Skeletal muscle tissue (tissue), 3 donors: ENCODE measurements at regions not wholly inside any gene's neighbourhood (a gene's known extent, or its start where the extent isn't known, plus 50 kb on each side); places are given as distances from the start of the nearest gene placed in this dataset.
A peak's percentile ranks its signal among the peaks of the same experiment; 100 is the strongest.

Source experiments
- H3K27ac ChIP-seq: one replicate; pipeline ENCODE4 v1.7.0; 2013; ENCODE audit warnings: mild to moderate bottlenecking, low read depth, low read length, inconsistent platforms
- H3K27me3 ChIP-seq, 3 donors: one replicate each; pipeline ENCODE4 v1.7.0; 2013; ENCODE audit warnings: low read length in 3 of 3; ENCODE audit not compliant: control insufficient read depth in 3 of 3, insufficient read depth in 3 of 3
- H3K36me3 ChIP-seq, 3 donors: one replicate each; pipeline ENCODE4 v1.7.0; 2013; ENCODE audit warnings: low read length in 3 of 3; ENCODE audit not compliant: control insufficient read depth in 3 of 3, insufficient read depth in 3 of 3
- H3K4me1 ChIP-seq, 3 donors: one replicate each; pipeline ENCODE4 v1.7.0; 2013; ENCODE audit warnings: low read length in 3 of 3, mild to moderate bottlenecking in 3 of 3; ENCODE audit not compliant: control insufficient read depth in 3 of 3, insufficient read depth in 3 of 3
- H3K4me3 ChIP-seq, 3 donors: one replicate each; pipeline ENCODE4 v1.7.0; 2013; ENCODE audit warnings: low read length in 3 of 3
- H3K9ac ChIP-seq, 3 donors: one replicate each; pipeline ENCODE4 v1.7.0; 2013; ENCODE audit warnings: low read length in 3 of 3, mild to moderate bottlenecking in 3 of 3, moderate library complexity in 2 of 3, low read depth in 1 of 3
- H3K9me3 ChIP-seq, 3 donors: one replicate each; pipeline ENCODE4 v1.7.0; 2013; ENCODE audit warnings: low read length in 3 of 3; ENCODE audit not compliant: control insufficient read depth in 3 of 3
- donor health status: Osteomylitis.

DNA sequence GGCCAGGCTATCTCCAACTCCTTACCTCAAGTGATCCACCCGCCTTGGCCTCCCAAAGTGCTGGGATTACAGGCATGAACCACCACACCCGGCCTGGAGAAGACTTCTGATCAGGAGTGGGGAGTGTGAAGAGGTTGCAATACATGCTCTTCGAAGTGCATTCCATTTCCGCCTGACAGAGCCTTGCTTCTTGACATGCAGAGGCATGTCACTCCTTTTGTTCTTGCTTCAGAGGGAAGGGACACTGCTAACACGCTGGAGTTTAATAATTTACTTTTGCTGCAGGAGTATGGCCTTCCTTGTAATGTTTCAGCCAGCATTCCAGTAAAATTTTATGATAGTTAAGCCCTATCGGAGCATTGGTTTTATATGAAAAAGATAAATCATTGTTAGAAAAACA, 74.9 kb downstream of the SLC25A47 start:
- Histone ChIP-seq H3K4me3 (no peak overlapping the region), H3K27me3 (no peaks in the 10 kb centered on the region), H3K9me3 (no peaks in the 10 kb centered on the region), H3K9ac (no peak overlapping the region), H3K36me3 (no peaks in the 10 kb centered on the region), H3K27ac (no peak overlapping the region), H3K4me1 (peaks cover 0 to 11% (median 10%) of the 10 kb centered on the region in 3 donors)

DNA sequence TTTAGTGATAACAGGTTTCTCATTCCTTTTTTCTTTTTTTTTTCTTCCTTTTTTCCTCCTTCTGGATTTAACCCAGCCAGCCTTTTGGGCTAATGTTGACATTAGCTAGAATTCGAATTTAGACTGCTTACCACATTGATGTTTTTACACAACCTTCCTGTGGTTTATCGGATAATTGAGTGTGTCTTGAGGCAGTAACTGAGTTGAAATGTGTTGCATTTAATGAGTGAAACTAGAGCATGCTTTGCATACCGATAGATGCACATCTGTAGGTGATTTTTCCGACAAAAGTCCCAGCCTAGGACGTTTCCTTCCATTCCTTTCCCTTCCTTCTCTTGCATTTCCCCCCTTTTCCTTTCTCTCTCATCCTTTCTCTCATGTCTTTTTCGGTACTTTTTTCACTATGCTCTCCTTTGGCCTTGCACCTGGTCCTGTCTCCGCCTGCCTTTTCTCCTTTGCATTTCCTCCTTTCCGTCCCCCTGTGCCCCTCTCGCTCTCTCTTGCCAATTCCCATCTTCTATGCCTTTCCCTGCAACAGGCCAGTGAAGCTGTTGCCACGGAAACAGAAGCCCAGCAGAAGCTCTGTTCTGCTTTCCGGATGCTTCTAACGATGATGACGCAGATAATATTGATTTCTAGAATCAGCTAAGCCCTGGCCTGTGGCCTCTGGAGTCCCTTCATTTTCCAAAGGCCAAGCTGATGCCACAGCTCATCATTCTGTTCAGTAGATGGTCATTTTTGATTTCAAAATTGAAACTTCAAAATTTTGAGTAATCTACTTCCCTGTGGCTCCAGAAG, 76.1 kb downstream of the SLC25A47 start:
- Histone ChIP-seq H3K9ac (peak overlapping the region in 1 of 3 donors; percentile 8), H3K4me3 (no peak overlapping the region), H3K27me3 (no peaks in the 10 kb centered on the region), H3K4me1 (peaks cover 0 to 11% (median 10%) of the 10 kb centered on the region in 3 donors), H3K27ac (no peak overlapping the region), H3K36me3 (no peaks in the 10 kb centered on the region), H3K9me3 (no peaks in the 10 kb centered on the region)

DNA sequence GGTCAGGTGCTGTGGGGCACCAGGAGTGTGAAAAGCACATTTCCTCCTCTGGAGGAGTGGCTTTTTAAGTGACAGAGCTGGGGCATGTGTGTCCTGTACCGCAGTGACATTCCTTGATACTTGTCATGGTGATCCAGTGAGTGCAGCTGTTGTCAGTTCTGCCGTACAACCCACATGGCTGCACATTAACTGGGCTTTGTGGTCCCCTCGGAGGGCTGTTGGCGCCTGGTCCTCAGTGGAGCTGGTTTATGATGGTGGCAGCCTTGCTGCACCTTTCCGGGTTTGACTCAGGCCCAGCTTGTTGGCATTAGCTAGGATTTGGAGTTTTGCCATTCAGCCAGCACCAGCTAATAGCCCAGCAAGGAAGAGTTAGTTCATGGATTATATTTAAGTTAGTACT, 77.0 kb downstream of the SLC25A47 start:
- Histone ChIP-seq H3K27me3 (no peaks in the 10 kb centered on the region), H3K36me3 (no peaks in the 10 kb centered on the region), H3K4me1 (peaks cover 0 to 11% (median 10%) of the 10 kb centered on the region in 3 donors), H3K9ac (peak overlapping the region in 1 of 3 donors; percentile 23), H3K4me3 (no peak overlapping the region), H3K27ac (no peak overlapping the region), H3K9me3 (no peaks in the 10 kb centered on the region)

DNA sequence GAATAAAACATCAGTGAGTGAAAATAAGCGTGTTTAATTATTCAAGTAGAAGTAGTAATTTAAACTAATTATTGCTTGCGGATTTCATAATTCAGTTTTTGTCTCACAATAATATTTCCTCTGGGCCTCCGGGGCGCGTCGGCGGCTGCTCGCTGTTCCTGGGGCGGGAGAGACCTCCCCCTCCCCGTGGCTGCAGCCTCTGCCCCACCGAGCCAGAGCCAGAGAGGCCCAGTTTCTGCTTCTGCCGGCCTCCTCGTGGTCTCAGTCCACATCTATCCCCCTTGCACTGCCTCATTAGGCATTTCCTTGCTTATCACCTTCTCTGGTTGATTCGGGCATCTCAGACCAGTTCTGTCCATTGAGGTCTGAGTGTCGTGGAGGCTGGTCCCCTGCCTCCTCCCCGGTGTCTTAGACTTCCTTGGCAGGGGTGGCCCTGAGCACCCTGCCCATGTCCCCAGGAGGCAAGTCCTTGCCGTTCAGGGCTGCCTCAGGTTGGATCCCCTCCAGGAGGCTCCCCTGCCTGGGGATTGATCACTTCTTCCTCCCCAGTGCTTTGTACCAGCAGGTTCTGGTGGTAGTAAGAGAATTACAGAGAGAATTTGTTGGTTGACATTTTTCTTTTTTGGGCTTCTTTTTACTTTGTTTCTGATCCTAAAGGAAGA, 78.0 kb downstream of the SLC25A47 start:
- Histone ChIP-seq H3K27me3 (no peaks in the 10 kb centered on the region), H3K9me3 (no peaks in the 10 kb centered on the region), H3K36me3 (no peaks in the 10 kb centered on the region), H3K9ac (no peak overlapping the region), H3K4me3 (no peak overlapping the region), H3K4me1 (peaks cover 1 to 12% (median 10%) of the 10 kb centered on the region in 3 donors), H3K27ac (no peak overlapping the region)

DNA sequence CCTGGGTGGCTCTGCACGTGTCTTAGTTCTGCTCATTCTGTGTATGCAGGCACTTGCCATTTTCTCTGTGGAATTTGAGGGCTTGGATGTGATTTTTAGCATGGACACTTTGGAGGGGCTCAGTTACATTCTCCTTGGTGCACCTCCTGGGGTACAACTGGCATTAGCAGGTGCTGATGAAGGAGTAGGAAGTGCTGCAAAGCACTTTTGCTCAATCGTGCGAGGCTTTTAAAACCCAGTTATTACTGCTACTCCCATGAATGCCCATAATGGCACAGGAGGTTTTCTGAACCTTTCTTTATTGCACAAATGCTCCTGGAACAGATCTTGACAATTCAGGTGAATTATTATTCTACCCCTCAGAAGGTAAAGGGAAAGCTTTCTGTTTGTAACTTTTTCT, 78.7 kb downstream of the SLC25A47 start:
- Histone ChIP-seq H3K9me3 (no peaks in the 10 kb centered on the region), H3K27ac (no peak overlapping the region), H3K4me1 (peaks cover 6 to 19% (median 17%) of the 10 kb centered on the region in 3 donors), H3K9ac (no peak overlapping the region), H3K4me3 (no peak overlapping the region), H3K27me3 (no peaks in the 10 kb centered on the region), H3K36me3 (no peaks in the 10 kb centered on the region)

DNA sequence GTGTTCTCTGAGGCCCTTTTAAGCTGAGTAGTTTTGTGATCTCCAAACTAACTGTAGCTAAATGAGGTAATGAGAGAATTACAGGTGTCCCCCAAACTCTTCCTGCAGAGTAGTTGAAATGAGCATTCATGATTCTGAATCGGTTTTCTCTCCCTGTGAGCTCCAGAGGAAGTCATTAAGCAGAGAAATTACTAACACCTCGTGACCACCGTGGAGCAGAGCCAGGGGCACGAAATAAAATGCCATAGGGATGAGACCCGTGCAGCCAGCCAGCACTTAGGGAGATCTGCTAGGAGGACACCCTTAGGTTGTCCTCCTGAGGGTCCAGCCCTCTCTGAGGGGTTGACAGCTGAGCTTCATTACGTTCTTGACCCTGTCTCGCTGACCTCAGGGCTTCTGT, 79.5 kb downstream of the SLC25A47 start:
- H3K27ac ChIP-seq, result no peak overlapping the region
- H3K9ac ChIP-seq, result peak overlapping the region in 1 of 3 donors; percentile 11
- H3K27me3 ChIP-seq, result no peaks in the 10 kb centered on the region
- no peaks in the 10 kb centered on the region for H3K36me3 ChIP-seq
- peaks cover 6 to 20% (median 17%) of the 10 kb centered on the region in 3 donors for H3K4me1 ChIP-seq
- no peak overlapping the region for H3K4me3 ChIP-seq
- H3K9me3 ChIP-seq, result no peaks in the 10 kb centered on the region

DNA sequence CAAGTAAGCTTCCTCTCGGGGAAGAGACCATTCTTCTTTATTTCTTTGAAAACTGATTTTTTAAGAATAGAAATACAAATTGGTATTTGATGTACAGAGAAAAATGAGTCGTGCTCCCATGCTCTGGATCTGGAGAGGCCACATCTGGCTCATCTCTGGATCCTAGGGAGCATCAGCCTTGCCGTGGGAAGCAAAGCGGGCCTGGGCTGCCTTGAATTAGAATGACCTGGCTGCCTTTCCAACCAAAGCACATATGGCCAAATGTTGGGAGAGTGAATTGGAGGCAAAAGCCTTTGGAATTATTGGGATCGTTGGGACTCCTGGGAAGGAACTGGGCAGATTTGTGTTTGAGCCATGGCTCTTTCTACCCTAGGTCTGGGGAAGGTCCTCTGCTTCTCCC, 80.0 kb downstream of the SLC25A47 start:
- H3K27me3 ChIP-seq, result no peaks in the 10 kb centered on the region
- no peaks in the 10 kb centered on the region for H3K36me3 ChIP-seq
- H3K9ac ChIP-seq, result no peak overlapping the region

DNA sequence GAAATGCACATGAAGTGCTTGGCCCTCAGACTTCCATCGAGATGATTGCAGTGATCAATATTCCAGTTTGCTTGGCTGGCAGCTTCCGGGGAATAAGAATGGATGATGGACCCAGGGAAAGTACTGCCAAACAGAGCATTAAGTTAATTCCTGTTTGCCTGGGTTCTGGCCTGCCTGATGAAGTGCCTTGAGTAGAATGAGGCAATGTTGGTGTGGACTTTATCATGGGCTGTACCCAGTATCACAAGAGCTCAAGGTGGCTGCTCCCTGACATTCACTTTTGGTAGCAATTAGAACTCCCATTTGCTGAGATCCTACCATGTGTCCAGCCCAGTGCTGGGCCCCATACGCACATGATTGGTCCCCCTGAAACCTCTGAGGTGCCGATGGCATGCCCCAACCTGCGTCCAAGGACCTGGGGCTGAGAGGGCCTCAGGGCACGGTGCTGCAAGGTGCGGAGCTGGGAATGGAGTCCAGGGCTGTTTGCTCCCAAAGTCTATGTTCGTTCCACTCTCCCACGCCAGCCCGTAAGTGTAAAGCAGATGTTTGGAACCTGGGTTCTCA, 80.7 kb downstream of the SLC25A47 start:
- no peaks in the 10 kb centered on the region for H3K9me3 ChIP-seq
- H3K9ac ChIP-seq, result no peak overlapping the region
- no peak overlapping the region for H3K27ac ChIP-seq
- H3K27me3 ChIP-seq, result no peaks in the 10 kb centered on the region
- peaks cover 6 to 20% (median 17%) of the 10 kb centered on the region in 3 donors for H3K4me1 ChIP-seq
- no peak overlapping the region for H3K4me3 ChIP-seq
- no peaks in the 10 kb centered on the region for H3K36me3 ChIP-seq

More for the DNA sequence above, 80.0 kb downstream of the SLC25A47 start:
- H3K9me3 ChIP-seq, result no peaks in the 10 kb centered on the region
- H3K4me1 ChIP-seq, result peaks cover 6 to 20% (median 17%) of the 10 kb centered on the region in 3 donors
- no peak overlapping the region for H3K4me3 ChIP-seq
- H3K27ac ChIP-seq, result no peak overlapping the region

DNA sequence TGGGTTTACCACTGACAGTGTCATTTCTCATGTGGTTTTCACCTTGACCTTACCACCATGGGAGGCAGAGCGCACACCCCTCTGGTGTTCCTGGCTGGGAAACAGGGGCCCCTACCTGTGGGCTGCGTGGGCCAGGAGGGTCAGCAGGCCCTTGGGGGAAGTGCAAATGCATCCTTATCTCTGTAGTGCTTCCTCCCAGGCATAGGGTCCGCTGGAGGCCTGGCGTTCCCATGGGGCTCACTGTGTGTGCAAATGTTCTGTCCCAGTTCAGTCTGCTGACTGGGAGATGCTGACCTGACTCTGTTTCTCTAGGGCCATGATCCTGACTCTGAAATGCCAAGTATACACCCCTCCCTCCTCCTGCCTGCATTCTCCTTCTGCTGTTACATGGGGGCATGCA, 81.3 kb downstream of the SLC25A47 start:
- Histone ChIP-seq H3K9me3 (no peaks in the 10 kb centered on the region), H3K27me3 (no peaks in the 10 kb centered on the region), H3K9ac (no peak overlapping the region), H3K4me1 (peaks cover 6 to 20% (median 17%) of the 10 kb centered on the region in 3 donors), H3K27ac (no peak overlapping the region), H3K36me3 (no peaks in the 10 kb centered on the region), H3K4me3 (no peak overlapping the region)
